HG03521 (cell line): ENCODE measurements at regions not wholly inside any gene's neighbourhood (a gene's known extent, or its start where the extent isn't known, plus 50 kb on each side); places are given as distances from the start of the nearest gene placed in this dataset.

Experiments
- ATAC-seq: cut with Tn5 transposase; IDR thresholded peaks from one replicate; pipeline ENCODE4 v1.9.1; 2021; ENCODE audit warnings: mild to moderate bottlenecking, moderate library complexity; ENCODE audit not compliant: unreplicated experiment

GRCh38 chr18:8499810-8500675 is 109.2 kb upstream of the RAB12 start:
- no peak for ATAC-seq

GRCh38 chr18:8501044-8501443 is 108.2 kb upstream of the RAB12 start:
- no peak for ATAC-seq

- no peak for ATAC-seq
Observed at GRCh38 chr18:8503248-8503647, 106.0 kb upstream of the RAB12 start.

DNA sequence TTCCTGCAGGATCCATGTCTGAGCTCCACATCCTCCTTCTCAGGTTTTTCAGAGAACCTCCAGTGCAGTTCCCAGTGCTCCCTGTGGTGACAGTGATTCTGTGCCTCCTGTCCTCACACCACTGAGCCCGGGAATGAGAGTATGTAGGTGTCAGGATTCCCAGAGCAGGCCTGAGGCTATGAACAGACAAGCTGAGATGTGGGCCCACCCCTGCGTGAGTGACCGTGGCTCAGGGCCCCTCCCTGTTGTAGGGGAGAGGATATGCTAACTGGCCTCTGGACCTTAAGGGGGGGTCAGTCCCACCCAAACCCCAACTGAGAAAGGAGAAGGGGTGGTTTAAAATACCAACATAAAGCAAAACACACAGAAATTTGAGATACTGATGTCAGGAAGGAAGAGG is 104.8 kb upstream of the RAB12 start:
- ATAC-seq, result no peak

- no peak for ATAC-seq
Observed at GRCh38 chr18:8504880-8505435, 104.3 kb upstream of the RAB12 start.

DNA sequence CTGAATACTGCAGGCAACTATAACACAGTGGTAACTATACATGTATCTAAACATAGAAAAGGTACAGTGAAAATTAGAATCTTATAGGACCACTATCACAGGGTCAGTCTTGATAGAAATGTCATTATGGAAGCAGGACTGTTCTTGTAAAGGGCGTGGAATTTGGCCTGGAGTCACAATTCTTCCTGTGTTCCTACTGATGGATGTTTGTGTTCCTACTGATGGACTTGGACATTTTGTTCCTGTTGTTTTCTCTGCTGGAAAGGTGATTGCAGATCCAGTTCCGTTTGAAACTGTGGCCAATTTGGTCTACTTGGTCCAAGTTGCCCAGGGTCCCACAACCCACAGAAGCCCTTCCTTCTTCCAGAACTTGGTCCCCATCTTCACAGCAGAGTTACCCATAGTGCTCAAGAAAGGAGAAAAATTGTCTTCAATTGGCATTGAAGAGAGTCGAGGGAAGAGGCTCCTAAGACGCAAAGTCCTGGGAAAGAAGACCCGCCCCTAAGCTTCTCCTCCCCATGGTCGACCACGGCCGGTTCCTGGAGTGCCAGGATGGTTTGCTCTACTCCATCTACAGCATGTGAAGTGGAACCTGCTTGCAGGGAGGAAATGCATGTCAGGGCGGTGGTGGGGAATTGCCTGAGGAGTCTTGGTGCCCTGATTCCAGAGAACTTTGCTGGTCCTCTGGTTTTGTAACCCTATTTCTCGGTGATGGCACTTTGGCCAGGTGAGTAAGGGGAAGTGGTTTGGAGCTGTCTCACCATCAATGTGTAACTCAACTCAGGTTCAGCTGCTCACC is 102.8 kb upstream of the RAB12 start:
- no peak for ATAC-seq

GRCh38 chr18:8507361-8507760 is 101.9 kb upstream of the RAB12 start:
- no peak for ATAC-seq

DNA sequence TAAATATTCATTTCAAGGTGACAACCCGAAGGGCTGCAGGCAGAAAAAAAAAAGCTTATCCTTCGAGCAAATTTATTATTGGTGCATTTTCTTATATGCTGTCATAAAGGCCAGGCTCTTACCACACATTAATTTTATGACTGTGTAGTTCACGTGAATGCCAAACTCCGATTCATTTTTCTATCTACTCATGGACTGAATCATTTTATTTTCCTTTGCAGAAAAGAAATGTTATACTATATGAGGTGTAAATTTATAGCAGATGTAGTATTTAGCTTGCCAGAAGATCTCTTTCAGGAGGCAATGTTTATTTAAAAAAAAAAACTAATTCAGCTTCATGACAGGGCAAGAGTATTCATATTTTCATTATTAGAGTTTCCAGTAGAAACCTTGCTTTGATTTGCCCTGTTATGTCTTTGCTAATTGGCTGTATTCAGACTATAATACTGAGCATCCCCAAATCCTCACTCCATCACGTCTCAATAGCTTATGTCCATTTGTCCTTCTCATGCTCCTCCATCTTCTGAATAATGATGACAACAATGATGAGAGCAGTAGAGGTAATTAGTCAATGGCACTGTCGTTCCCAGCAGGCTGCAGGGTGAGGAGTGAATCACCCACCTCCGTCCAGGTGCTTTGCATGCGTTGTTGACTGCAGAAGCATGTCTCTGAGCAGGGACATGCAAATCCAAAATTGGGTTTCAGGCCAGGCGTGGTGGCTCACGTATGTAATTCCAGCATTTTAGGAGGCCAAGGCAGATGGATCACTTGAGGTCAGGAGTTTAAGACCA is 101.1 kb upstream of the RAB12 start:
- no peak for ATAC-seq

DNA sequence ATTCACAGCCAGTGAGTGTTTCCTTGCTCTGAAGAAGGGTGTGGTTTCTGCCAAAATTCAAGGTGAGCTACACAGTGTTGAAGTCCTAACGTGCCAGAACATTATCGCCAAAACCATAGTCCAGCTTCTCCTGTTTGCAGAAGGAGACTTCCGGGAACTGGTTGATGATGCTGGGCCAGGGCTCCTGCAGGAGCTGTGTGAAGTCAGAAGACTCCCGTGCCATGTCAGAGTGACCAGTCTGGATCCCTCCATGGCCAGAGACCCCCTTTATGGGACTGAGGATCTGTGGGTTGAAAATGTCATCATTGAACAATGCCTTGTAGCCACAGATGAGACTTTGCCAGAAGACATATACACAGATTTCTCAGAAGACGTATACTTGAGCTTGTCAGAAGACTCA is 96.0 kb upstream of the RAB12 start:
- ATAC-seq, result no peak

DNA sequence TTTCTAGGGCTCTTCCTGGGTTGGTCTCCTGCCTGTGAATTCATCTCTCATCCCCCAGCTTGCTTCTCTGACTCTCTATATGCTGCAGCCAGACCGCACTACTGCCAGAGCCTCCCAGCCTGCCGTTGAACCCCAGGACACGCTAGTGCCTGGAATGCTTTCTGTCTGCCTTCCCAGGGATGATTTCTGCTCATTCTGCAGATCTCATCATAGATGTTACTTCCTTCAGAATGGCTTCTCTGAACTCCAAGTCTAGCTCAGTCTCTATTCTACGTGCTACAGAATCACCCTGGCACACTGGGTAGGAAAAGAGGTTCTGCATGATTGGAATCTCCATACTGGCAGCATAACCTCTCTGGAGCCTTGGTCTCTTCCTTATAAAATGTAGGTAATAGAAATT is 94.8 kb upstream of the RAB12 start:
- no peak for ATAC-seq

GRCh38 chr18:8515142-8515865 is 93.9 kb upstream of the RAB12 start:
- no peak for ATAC-seq

- ATAC-seq, result no peak
Observed at GRCh38 chr18:8516371-8517250, 92.6 kb upstream of the RAB12 start.

DNA sequence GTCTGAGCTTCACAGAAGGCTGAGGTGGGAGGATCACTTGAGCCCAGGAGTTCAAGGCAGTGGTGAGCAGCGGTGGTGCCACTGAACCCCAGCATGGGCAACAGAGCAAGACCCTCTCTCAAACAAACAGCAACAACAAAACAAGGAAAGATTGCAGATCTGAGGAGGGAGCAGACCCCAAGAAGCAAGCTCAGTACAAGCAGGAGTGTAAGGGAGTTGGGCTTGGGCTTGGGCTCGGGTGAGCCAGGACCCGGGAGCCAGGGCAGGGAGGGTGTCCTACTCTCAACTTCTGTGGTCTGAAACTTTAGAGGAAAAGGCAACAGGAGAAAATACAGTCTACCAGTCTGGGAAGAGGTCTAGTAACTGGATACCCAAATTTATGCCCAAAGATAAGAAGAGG is 92.0 kb upstream of the RAB12 start:
- no peak for ATAC-seq

DNA sequence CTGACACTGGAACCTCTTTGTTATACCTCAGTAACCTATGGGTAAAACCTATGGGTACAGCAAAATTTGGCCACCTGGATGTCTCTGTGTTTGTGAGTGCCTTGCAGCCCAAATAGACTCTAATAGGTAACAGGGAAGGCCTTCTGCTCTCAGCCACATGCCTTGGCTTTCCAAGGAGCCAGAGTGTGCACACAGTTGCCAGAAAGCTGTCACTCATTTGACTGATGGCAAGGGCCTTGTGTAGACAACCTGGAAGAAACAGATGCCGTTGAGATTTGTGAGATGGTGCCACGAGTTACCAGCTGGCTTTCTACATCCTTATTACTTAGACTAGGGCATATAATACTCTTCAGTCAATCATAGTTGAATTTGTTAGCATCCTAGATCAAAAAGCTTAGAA is 90.1 kb upstream of the RAB12 start:
- no peak for ATAC-seq

DNA sequence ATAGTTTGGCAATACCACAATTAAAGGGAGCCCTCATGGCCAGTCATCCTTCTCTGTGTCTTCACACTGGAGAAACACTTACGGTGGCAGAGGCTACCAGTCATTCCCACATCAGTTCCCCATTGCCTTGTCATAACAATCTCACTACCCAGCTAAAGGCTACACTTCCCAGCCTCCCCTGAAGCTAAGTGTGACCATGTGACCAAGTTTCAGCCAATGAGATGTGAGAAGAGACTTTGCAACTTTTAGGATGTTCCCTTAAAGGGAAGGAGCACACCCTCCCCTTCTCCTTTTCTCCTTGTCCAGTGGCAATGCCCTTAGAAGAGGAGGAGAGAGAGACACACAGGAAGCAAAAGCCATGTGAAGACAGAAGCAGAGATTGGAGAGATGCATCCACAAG is 89.0 kb upstream of the RAB12 start:
- ATAC-seq, result no peak

DNA sequence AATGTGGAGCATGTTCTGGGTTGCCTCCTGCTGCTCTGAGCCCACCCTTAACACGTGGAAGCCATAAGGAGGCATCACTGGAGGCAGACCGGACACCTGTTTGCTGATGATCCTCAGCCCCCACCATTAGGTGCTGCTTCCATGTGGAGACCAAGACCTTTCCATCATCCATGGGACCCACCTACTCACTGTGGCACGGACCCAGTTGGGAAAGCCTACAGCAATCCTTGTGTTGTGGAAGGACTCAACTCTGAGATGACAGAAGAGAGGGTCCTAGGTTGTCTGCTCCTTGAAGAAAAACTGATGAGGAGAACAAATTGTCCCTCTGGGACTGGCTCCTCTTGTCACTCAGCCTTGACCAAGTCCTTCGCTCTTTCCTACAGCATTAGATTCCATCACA is 86.5 kb upstream of the RAB12 start:
- no peak for ATAC-seq

DNA sequence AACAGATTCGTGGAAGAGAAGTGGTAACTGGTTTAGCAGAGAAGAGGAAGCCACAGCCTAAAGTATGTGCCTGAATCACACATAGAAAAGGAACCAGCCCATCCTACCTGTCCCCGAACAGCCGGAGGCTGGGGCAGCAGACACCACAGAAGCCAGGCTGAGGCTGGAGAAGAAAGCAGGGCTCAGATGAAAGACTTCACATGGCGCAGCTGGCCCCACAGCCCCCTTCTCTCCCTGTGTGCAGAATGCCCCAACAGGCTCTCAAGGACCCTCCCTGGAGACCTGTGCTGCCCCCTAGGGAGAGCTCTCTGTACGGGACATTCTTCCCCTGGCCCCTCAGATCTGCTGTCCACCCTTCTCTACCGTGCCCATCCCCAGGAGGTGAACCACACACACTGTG is 83.5 kb upstream of the RAB12 start:
- no peak for ATAC-seq

- ATAC-seq, result no peak
Observed at GRCh38 chr18:8526332-8526731, 82.9 kb upstream of the RAB12 start.

GRCh38 chr18:8529609-8530008 is 79.6 kb upstream of the RAB12 start:
- ATAC-seq, result no peak
